Tibial artery (tissue), 4 donors: ENCODE measurements at regions not wholly inside any gene's neighbourhood (a gene's known extent, or its start where the extent isn't known, plus 50 kb on each side); places are given as distances from the start of the nearest gene placed in this dataset.
"Not testable (repeated sequence)": the region's sequence is repeated elsewhere in the genome, so short reads cannot be mapped to it uniquely, and the experiment has no call there.

ENCODE experiments used
- DNase-seq, 2 donors: peaks; one replicate each; pipeline ENCODE4 v3.0.0-alpha.2; 2019
- H3K27ac ChIP-seq, 2 donors: fragments of 200-600 bp; sonication (generic) in 1 of 2; 1 replicate in 1 of 2; 2 replicates in 1 of 2; pipeline ENCODE4 v1.5.1; 2018 to 2019; ENCODE audit warnings: mild to moderate bottlenecking in 1 of 2
- H3K27me3 ChIP-seq, 2 donors: fragments of 200-600 bp; sonication (generic) in 1 of 2; one replicate each; pipeline versions ENCODE4 v1.5.1 to v1.6.0; 2016 to 2019
- H3K36me3 ChIP-seq, 3 donors: fragments of 200-600 bp; sonication (generic) in 2 of 3; one replicate each; pipeline ENCODE4 v1.5.1; 2016 to 2019; ENCODE audit warnings: mild to moderate bottlenecking in 2 of 3
- H3K4me1 ChIP-seq, 4 donors: fragments of 200-600 bp; sonication (generic) in 2 of 4; 1 replicate in 3 of 4; 2 replicates in 1 of 4; pipeline ENCODE4 v1.5.1; 2016 to 2019
- H3K4me3 ChIP-seq, 2 donors: fragments of 200-600 bp; sonication (generic) in 1 of 2; 1 replicate in 1 of 2; 2 replicates in 1 of 2; pipeline ENCODE4 v1.5.1; 2018 to 2019; ENCODE audit warnings: mild to moderate bottlenecking in 2 of 2
- H3K9me3 ChIP-seq, 3 donors: fragments of 200-600 bp; sonication (generic) in 1 of 3; one replicate each; pipeline ENCODE4 v1.5.1; 2016 to 2019
- intact Hi-C: fragments of 100-400 bp; cut with DNase I; formaldehyde crosslinking; loops from one replicate; pipeline ENCODE4 v1.15.0; 2023; ENCODE audit warnings: low total_unique reads
- TF ChIP-seq, protein P1 (sequence below), 2 experiments: fragments of 200-600 bp in 1 of 2; fragments of 450-650 bp in 1 of 2; IDR thresholded peaks; one replicate each; pipeline ENCODE4 v1.5.1; 2017 to 2019; ENCODE audit warnings: antibody characterized with exemption in 2 of 2, mild to moderate bottlenecking in 1 of 2, moderate library complexity in 1 of 2

DNA sequence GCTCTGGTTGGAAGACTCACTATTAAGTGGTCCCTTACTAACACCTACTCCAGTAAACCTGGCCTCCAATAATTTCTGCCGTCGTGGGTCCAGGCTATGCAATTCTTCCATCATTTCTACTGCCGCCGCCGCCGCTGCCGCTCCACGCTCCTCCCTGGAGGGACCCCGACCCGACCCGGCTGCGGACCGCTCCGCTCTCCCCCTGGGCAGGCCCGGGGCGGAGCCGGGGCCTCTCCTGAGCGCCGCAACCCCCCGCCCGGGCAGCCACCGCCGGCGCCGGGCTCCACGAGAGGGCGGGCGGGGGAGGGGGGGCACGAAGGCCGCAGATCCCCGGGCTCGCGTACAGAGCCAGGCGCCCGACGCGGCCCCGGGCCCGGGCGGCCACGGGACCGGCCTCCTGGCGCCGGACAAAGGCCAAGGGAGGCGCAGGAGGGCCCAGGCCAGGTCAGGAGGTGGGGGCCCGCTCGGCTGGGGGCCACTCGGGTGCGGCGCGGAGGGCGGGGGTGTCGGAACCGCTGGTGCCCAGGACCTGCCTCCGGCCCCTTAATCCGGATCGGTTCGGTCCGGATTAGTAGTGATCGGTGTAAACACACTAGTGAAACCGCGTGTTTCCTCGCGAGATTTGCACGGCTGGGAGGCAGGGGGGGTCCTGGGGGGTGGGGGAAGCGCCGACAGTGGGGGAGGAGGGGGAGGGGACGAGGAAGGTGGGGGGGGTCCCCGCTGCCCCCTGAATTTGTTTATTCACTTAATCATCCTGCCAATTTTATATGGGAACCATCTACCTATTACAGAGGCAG, 215.1 kb upstream of the CCL2 start:
- not testable (repeated sequence) for H3K9me3 ChIP-seq, H3K27me3 ChIP-seq, H3K4me1 ChIP-seq, DNase-seq, H3K36me3 ChIP-seq, H3K27ac ChIP-seq, H3K4me3 ChIP-seq
- intact Hi-C loops, result loop anchor here (5.0 kb wide), 1 partner anchor 398 kb away; no protein-coding TSS in a partner anchor

DNA sequence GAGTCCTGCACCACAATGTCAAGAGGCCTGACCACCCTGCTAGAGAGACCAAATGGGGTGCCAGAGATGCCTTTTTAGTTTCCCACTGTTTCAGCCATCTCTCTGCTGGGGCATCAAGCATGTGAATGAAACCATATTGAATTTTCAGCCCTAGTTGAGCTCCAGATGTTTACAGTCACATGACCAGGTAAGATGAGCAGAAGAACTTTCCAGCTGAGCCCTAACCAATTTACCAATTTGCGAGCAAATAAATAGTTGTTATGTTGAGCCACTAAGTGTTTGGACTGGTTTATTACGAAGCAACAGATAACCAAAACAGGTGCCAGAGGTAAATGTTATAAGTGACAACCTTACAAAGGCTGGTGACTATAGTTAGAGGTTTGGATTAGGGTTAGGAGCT, 209.1 kb upstream of the CCL2 start:
- intact Hi-C loops, result no loop called here
- no peak overlapping the region for H3K27ac ChIP-seq
- no peaks in the 10 kb centered on the region for H3K36me3 ChIP-seq
- H3K27me3 ChIP-seq, result no peaks in the 10 kb centered on the region
- DNase-seq, result no peak
- peaks cover 0 to 4% (median 0%) of the 10 kb centered on the region in 3 donors for H3K9me3 ChIP-seq
- TF ChIP-seq, protein P1, sequence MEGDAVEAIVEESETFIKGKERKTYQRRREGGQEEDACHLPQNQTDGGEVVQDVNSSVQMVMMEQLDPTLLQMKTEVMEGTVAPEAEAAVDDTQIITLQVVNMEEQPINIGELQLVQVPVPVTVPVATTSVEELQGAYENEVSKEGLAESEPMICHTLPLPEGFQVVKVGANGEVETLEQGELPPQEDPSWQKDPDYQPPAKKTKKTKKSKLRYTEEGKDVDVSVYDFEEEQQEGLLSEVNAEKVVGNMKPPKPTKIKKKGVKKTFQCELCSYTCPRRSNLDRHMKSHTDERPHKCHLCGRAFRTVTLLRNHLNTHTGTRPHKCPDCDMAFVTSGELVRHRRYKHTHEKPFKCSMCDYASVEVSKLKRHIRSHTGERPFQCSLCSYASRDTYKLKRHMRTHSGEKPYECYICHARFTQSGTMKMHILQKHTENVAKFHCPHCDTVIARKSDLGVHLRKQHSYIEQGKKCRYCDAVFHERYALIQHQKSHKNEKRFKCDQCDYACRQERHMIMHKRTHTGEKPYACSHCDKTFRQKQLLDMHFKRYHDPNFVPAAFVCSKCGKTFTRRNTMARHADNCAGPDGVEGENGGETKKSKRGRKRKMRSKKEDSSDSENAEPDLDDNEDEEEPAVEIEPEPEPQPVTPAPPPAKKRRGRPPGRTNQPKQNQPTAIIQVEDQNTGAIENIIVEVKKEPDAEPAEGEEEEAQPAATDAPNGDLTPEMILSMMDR (IDR thresholded peaks at IDR 0.05), result no peak
- no peak overlapping the region for H3K4me3 ChIP-seq
- no peaks in the 10 kb centered on the region for H3K4me1 ChIP-seq

DNA sequence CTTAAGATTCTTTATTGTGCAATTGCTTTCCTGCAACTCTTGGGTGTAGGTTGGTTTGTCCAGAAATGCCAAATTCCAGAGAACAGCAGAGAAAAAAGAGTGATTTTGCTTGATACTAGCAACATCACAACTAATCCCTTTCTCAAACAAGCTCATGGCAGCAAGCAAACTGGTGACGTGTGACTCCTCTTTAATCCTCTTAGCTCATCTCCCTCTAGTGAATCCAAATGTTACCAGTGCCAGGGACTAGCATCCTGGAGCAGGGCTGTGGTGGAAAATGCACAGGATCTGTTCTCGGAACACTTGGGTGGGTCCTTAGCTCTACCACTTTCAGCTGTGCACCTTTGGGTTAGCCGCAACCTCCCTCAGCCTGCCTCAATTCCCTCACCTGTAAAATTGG, 204.0 kb upstream of the CCL2 start:
- Histone ChIP-seq H3K36me3 (no peaks in the 10 kb centered on the region), H3K9me3 (peaks cover 0 to under 1% (median 0%) of the 10 kb centered on the region in 3 donors), H3K27ac (no peak overlapping the region), H3K4me3 (no peak overlapping the region), H3K27me3 (no peaks in the 10 kb centered on the region), H3K4me1 (no peaks in the 10 kb centered on the region)
- TF ChIP-seq, protein P1 (IDR thresholded peaks at IDR 0.05), result no peak
- no peak for DNase-seq
- intact Hi-C loops, result no loop called here

DNA sequence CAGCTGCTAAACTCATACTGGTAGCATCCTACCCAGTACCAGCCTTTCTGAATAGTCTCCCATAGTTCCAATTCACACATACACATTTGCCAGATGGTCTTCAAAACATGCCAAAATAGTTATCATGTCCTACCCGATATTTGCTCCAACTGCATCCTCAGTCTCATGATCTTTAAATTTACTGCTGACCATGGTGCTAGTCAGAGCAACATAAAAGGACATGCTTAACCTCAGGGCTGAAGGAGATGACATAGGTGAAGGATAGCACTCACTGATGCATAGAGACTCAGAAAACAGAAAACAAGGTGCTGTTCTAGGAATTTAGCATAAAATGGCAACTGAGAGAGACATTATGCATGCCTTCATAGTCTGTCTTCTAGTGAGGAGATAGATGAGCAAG, 200.6 kb upstream of the CCL2 start:
- Histone ChIP-seq H3K9me3 (no peaks in the 10 kb centered on the region), H3K4me3 (no peak overlapping the region), H3K36me3 (no peaks in the 10 kb centered on the region), H3K27ac (no peak overlapping the region), H3K4me1 (no peaks in the 10 kb centered on the region), H3K27me3 (no peaks in the 10 kb centered on the region)
- TF ChIP-seq, protein P1 (IDR thresholded peaks at IDR 0.05), result no peak
- DNase-seq, result no peak
- intact Hi-C loops, result no loop called here

DNA sequence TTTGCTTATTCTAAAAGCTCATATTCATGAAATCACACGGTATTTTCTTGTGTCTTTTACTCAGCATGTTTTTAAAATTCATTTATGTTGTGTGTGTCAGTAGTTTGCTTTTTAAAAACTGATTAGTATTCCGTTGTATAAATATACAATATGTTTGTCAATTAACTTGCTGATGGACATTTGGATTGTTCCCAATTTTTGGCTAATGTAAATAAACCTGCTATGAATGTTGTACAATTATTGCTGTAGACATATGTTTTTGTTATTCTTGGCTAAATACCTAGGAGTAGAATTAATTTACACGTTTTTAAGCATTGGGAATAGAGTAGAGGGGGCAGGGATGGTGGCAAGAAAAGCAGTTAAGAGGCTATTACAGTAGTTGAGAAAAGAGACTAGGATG, 199.5 kb upstream of the CCL2 start:
- H3K36me3 ChIP-seq, result no peaks in the 10 kb centered on the region
- no peaks in the 10 kb centered on the region for H3K9me3 ChIP-seq
- no peak overlapping the region for H3K27ac ChIP-seq
- H3K4me3 ChIP-seq, result no peak overlapping the region
- TF ChIP-seq, protein P1 (IDR thresholded peaks at IDR 0.05), result no peak
- intact Hi-C loops, result no loop called here
- no peaks in the 10 kb centered on the region for H3K4me1 ChIP-seq
- no peak for DNase-seq
- no peaks in the 10 kb centered on the region for H3K27me3 ChIP-seq

DNA sequence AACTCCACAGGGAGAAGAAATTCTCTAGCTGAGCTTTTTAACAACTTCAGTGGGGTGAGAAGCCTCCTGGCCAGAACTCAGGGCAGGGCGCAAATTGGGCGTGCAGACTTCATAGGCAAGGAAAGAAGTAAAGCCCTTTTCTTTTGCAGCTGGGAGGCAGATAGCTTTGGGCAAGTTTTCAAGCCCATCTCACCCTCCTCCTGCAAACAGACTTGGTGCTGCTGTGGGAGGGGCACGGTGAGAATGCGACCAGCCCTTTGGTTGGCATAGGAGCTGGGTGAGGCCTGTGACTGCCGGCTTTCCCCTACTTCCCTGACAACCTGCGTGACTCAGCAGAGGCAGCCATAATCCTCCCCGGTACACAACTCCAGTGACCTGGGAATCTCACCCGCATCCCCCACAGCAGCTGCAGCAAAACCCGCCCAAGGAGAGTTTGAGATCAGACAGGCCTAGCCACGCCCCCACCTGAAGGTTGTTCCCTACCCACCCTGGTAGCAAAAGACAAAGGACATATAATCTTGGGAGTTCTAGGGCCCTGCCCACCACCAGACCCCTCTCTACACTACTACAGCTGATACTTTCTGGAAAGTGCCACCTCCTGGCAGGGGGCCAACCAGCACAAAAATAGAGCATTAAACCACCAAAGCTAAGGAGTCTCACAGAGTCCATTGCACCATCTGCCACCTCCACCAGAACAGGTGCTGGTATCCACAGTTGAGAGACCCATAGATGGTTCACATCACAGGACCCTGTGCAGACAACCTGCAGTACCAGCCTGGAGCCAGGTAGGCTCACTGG, 195.5 kb upstream of the CCL2 start:
- DNase-seq, result no peak
- TF ChIP-seq, protein P1 (IDR thresholded peaks at IDR 0.05), result no peak
- Histone ChIP-seq H3K27ac (no peak overlapping the region), H3K27me3 (no peaks in the 10 kb centered on the region), H3K4me1 (no peaks in the 10 kb centered on the region), H3K9me3 (no peaks in the 10 kb centered on the region), H3K36me3 (no peaks in the 10 kb centered on the region), H3K4me3 (no peak overlapping the region)
- intact Hi-C loops, result no loop called here
